Cerebellar nuclear complex (tissue), 1 donor: ENCODE measurements at regions not wholly inside any gene's neighbourhood (a gene's known extent, or its start where the extent isn't known, plus 50 kb on each side); places are given as distances from the start of the nearest gene placed in this dataset.

Experiments used
- DNase-seq, 2 experiments: peaks; one replicate each; lab custom pipeline; 2025; lab: John Stamatoyannopoulos, UW

DNA sequence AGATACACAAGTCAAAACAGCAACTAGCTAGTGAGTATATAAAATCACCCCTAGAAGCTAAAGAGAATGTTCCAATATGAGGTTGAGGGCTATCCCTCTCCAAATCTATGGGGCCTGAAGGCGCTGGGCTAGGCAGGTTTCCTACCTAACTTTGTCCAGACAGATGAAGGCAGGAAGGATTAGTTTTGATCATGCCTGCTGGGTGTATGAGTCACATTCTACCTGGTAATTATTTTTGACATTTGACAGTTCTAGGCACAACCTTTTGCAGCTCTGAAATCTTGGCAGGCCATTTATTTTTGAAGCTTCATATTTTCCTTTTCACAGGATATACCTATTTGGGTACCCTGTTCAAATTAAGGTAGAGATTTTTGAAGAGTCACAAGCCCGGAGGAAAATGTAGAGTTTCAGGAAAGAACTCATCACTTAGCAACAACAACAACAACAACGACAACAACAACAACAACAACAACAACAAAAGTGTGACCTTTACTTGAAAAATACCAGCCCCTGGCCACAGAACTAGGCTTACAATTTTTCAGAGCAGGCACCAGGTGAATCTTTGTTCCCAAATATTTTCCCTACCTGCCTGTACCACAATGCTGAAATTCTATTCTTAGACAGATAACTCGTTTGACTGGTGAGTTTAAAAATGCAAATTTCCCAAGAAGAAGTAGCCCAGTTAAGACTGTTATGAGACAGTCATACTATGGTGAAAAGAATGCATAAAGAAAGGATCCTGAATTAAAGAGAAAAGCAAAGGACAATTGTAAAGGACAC is 175.5 kb upstream of the TUT7 start:
- DNase-seq: no peak

DNA sequence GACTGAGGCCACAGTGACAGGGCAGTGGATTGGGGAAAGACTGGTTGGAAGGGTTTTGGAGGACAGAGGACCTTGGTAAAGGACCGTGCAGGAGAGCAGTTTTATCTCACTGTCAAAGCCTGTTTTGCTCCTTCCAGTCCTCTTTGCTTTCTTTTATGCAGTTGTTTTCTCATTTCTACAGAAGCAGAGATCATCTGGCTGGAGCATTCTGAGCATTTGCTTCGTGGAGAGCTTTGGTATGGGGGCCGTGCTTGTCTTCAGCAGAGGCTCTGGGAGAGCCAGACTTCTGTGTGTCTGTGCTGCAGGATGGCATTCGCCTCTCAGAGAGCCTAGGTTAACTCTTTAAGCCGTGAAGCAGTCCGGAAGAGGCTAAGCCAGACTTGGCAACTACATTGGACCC is 171.8 kb upstream of the TUT7 start:
- no peak for DNase-seq

GRCh38 chr9:86525182-86525581 is 171.0 kb upstream of the TUT7 start:
- no peak for DNase-seq

DNA sequence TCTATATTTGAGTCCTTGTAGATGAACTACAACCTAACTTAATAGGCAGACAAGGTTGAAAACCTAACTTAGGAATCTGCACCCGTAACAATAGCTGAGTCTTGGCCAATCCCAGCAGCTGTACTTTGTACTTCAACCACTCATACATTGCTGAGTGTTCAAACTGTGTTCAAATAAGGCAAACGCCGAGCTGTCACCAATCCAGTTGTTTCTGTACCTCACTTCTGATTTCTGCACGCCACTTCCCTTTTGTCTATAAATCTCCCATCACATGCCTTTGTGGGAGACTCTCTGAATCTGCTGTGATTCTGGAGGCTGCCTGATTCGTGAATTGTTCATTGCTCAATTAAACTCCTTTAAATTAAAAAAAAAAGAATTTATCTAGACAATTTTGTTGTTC is 167.8 kb upstream of the TUT7 start:
- DNase-seq: no peak

DNA sequence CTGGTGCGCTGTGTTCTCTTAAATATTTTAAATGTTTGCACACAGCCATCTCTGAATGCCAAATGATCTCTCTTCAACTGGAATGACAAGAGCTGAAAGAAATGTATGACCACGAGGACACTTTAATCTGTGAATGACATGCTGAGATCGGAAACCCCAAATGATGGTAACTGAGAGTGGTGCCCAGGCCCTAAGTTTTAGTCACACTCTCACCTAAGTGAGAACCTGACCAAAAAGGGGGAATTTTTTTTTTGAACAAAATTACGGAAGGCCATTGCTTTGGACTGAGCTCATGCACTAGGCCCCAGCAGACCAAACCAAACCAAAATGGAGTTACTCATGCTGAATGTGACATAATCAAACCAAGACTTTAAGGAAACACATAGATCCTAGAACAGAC is 167.1 kb upstream of the TUT7 start:
- DNase-seq: no peak

- DNase-seq: no peak
Observed at GRCh38 chr9:86519066-86519615, 164.9 kb upstream of the TUT7 start.

GRCh38 chr9:86517475-86517874 is 163.3 kb upstream of the TUT7 start:
- DNase-seq: no peak

- DNase-seq: no peak
Observed at GRCh38 chr9:86516564-86516963, 162.4 kb upstream of the TUT7 start.

GRCh38 chr9:86515221-86515620 is 161.0 kb upstream of the TUT7 start:
- DNase-seq: no peak

- DNase-seq: no peak
Observed at GRCh38 chr9:86513429-86513828, 159.2 kb upstream of the TUT7 start.

- DNase-seq: no peak
Observed at GRCh38 chr9:86512929-86513328, 158.7 kb upstream of the TUT7 start.

- DNase-seq: no peak
Observed at GRCh38 chr9:86511614-86512360, 157.6 kb upstream of the TUT7 start.

DNA sequence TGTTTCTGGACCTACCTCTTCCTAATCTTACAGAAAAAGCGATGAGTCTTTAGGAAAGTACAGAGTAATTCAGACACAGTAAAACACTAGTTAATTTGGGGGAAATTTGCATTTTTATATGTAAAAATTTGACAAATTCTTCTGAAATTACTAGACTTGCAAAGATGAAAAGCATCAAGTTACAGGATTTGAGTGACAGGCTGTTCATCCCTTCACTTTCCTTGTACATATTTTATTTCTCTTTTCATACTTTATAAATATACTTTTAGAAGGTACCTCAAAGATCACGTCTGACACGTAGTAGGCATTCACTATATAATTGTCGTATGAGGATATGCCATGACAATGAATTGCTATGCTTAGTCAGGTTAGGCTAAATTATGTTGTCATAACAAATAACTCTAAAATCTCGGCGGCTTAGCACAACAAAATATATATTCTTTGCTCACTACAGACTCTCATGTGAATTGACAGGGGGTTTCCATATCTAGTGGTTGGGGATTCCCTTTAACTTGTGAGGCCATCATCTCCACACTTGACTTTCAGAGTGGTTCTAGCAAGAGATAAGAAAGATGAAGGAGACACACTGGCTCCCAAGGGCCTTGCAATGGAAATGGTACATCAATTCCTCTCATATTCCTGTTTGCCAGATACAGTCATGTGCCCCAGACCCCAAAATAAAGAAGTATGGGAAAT is 154.1 kb upstream of the TUT7 start:
- no peak for DNase-seq

- DNase-seq: no peak
Observed at GRCh38 chr9:86507212-86507630, 153.0 kb upstream of the TUT7 start.

GRCh38 chr9:86503942-86504341 is 149.7 kb upstream of the TUT7 start:
- DNase-seq: no peak

DNA sequence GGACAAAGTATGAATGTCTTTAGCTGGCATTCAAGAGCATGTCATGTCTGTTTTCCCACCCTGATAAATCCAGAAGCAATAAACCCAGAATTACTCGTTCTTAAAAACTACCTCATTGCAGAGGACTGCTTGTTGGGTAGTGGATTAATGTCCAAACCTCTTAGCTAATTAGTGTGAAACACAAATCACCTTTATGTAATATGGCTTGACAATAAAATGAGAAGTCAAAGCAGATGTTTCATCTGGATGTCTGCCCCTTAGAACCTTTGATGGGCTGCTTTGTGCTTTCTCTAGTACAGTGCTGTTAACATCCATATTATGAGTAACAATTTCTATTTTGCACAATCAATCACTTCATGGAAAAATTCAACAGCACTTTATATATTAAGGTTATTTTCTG is 149.1 kb upstream of the TUT7 start:
- DNase-seq: no peak

DNA sequence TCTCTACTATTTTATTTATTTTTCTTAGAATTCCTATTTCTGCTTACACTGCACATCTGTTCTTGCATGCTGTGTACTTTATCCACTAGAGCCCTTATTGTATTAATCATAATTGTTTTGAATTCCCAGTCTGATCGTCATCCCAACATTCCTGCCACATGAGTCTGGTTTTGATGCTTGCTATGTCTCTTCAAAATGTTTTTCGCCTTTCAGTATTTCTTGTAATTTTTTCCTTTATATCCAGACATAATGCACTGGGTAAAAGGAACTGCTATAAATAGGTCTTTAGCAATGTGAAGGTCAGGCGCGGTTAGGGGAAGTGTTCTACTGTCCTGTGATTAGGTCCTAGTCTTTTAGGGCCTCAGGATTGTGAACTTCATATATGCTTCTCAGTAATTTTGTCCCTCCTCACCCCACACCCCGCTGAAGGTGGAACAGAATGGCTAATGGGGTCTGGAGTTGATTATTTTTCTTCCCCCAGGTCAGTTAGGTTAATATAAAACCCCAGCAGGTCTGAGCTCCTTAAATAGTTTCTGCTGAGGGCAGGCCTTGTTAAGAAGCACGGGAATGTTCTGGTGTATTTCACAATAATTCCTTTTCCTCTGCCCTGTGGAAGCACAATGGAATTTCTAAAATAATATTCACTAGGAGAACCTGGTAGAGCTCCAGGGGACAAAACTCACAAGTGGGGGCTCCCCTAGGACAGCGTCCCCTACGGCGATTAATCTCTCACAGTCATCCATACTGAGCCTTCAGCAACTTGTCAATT is 146.6 kb upstream of the TUT7 start:
- no peak for DNase-seq

- DNase-seq: no peak
Observed at GRCh38 chr9:86500031-86500430, 145.8 kb upstream of the TUT7 start.

DNA sequence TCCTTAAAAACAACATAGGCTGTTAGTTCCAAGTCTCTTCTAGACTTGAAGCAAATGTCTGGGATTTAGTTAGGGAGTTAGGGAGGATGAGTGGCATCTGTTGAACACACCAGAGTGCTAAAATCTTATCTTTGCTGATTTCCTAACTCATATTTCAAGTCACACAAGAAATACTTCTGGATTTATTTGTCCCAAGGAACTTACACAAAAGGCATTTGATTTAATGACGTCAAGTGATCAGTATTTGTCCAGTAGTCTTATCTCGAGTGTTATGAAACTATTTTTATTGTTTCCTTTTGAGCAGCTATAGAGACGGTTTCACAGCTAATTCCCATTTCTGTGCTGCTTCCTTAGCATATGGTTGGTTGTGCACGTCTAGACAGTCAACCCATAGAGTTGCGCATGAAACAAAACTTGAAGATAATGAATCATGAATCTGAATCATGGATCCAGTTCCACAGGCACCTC is 140.5 kb upstream of the TUT7 start:
- no peak for DNase-seq

DNA sequence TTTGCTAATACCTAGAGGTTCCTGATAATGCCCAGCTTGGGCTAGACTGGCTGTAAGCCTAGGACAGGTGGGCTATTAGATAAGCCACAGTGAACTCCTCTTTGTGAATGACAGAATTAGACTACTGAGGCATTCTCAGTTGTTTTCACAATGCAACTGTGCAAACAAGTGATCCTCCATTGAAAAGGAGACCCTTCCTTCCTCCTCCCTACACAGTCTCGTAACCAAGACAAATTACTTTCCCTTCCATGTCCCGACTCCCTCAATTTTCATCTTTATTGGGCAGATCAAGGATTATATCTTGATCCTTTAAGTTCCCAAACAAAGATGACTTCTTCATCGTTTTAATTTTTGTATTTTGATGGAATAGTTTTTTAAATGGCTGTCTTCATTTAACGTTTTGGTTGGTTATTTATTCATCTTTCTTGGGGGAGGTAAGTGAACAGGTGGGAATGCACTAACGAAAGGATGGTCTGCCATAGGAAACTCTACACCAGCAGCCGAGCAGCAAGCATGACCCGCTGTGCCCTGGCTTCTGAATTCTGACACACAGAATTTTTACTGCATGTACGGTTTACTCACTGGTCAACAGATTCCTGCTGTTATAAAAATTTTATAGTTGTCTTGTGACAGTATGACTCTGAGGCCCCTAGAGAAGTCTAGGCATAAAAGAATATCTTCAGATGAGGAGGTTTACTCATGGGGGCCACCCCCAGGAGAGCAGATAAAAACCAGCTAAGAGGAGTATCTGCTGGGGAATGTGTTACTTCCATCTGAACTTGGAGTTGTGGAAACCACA is 137.5 kb upstream of the TUT7 start:
- no peak for DNase-seq

DNA sequence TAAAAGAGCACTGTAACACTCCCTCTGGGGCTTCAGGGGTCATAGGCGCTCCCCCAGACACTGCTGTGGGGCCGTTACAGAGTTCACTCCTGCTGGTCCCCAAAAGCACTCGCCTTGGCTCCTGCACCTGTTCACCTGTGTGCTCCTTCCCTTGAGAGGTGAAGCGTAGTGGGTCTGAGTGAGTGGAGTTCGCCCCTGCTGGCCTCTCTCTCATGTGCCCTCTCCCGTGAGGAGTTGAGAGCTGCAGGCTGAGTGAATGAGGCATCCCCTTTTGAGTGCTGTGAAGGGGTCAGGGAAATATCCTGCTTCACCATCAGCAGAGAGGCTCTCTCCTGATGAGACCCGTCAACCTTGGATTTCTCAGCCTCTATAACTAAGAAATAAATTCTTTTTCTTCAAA is 134.6 kb upstream of the TUT7 start:
- no peak for DNase-seq
